ENCODE measurements at regions not wholly inside any gene's neighbourhood (a gene's known extent, or its start where the extent isn't known, plus 50 kb on each side); places are given as distances from the start of the nearest gene placed in this dataset.

- BruUV-seq (replicated peaks) = no TSS peak
These were observed 431.9 kb upstream of the MANEA start for GRCh38 chr6:95145457-95145856.

More at GRCh38 chr6:95145457-95145856, 431.9 kb upstream of the MANEA start:
- Histone ChIP-seq H3K9me1 (replicated peaks; ENCODE audit: control insufficient read depth, extremely low read depth, insufficient read depth, low read length) (no peaks in the 10 kb centered on the region), H3K27me3 (ENCODE audit: control insufficient read depth in 2 of 2, insufficient read depth in 2 of 2, low read length in 2 of 2) (no peaks in the 10 kb centered on the region), H3K27ac (ENCODE audit: insufficient read depth, low read depth, low read length) (no peak overlapping the region), H3K36me3 (ENCODE audit: control insufficient read depth in 2 of 2, extremely low read depth in 1 of 2, insufficient read depth in 2 of 2, low read length in 2 of 2) (no peaks in the 10 kb centered on the region), H3K9ac (replicated peaks; ENCODE audit: extremely low read depth, insufficient read depth, low read length) (no peak overlapping the region), H3K4me1 (ENCODE audit: control insufficient read depth, extremely low read depth, insufficient read depth, low read length) (no peaks in the 10 kb centered on the region), H3K79me2 (ENCODE audit: control insufficient read depth, insufficient read depth, low read length) (no peaks in the 10 kb centered on the region), H4K20me1 (replicated peaks; ENCODE audit: control insufficient read depth, extremely low read depth, insufficient read depth, low read length) (no peaks in the 10 kb centered on the region), H3K9me3 (replicated peaks; ENCODE audit: control insufficient read depth, insufficient read depth, low read length) (no peaks in the 10 kb centered on the region), H3K4me3 (replicated peaks in 1 of 3; ENCODE audit: insufficient read depth in 1 of 3, low read depth in 1 of 3, low read length in 3 of 3) (no peak overlapping the region), H2AFZ (ENCODE audit: low read depth, low read length) (no peak overlapping the region), H3K4me2 (ENCODE audit: insufficient read depth, low read length) (no peak overlapping the region)
- ChIA-PET CTCF (no interaction called here), POLR2A (no interaction called here)
- intact Hi-C loops (cut with micrococcal nuclease) (no loop called here), dilution Hi-C loops (cut with MboI; ENCODE audit: extremely low pct_ligation_motif_present, low sequenced_read_pairs) (no loop called here)
- DNase-seq (ENCODE audit: low read depth, low spot score) (no peak), FAIRE-seq (no peak)
- no peak for TF ChIP-seq POLR2AphosphoS5 (IDR thresholded peaks at IDR 0.05; ENCODE audit: insufficient read depth, low read depth, low read length)
- no peak for TF ChIP-seq MAX (IDR thresholded peaks at IDR 0.05; ENCODE audit: insufficient read depth, insufficient read length)
- TF ChIP-seq EZH2 (IDR thresholded peaks at IDR 0.05; ENCODE audit: borderline replicate concordance, low read depth, low read length, severe bottlenecking) = no peak
- TF ChIP-seq MYC (IDR thresholded peaks at IDR 0.05; ENCODE audit: low read depth, low read length) = no peak
- no peak for TF ChIP-seq CTCF (IDR thresholded peaks at IDR 0.05; ENCODE audit: extremely low read depth in 1 of 2, insufficient read depth in 1 of 2, low read depth in 1 of 2, low read length in 2 of 2)
- TF ChIP-seq POLR2A (IDR thresholded peaks at IDR 0.05; ENCODE audit: low read depth, low read length) = no peak
- TF ChIP-seq JUN (IDR thresholded peaks at IDR 0.05; ENCODE audit: borderline replicate concordance, insufficient read depth, insufficient read length, low read depth) = no peak
- TF ChIP-seq GATA2 (IDR thresholded peaks at IDR 0.05; ENCODE audit: insufficient read depth, insufficient read length, low read depth, low read length) = no peak
- TF ChIP-seq FOS (IDR thresholded peaks at IDR 0.05; ENCODE audit: borderline replicate concordance, insufficient read depth, low read length) = no peak

All from endothelial cell of umbilical vein (primary cell).